ENCODE measurements at regions not wholly inside any gene's neighbourhood (a gene's known extent, or its start where the extent isn't known, plus 50 kb on each side); places are given as distances from the start of the nearest gene placed in this dataset.

DNA sequence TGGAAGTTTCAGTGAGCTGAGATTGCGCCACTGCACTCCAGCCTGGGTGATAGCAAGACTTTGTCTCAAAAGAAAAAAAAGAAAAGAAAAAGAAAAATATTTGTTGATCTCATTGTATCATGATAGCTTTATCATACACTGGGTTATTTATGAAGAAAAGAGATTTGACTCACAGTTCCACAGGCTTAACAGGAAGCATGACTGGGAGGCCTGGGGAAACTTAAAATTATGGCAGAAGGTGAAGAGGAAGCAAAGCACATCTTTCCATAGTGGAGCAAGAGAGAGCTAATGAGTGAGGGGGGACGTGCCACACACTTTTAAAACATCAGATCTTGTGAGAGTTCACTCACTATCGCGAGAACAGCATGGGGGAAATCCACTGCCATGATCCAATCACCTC lies 72.7 kb upstream of the FUT8 start:
- TF ChIP-seq YY1 (IDR thresholded peaks at IDR 0.05; ENCODE audit: insufficient read depth, insufficient read length): no peak
- no peak for TF ChIP-seq SUZ12 (IDR thresholded peaks at IDR 0.05; ENCODE audit: extremely low read depth, insufficient read depth, insufficient read length)
